ENCODE measurements at regions not wholly inside any gene's neighbourhood (a gene's known extent, or its start where the extent isn't known, plus 50 kb on each side); places are given as distances from the start of the nearest gene placed in this dataset.

- no peaks in the 10 kb centered on the region for H3K36me3 ChIP-seq (replicated peaks; ENCODE audit: insufficient read depth, low read depth)
- H3K27me3 ChIP-seq: no peaks in the 10 kb centered on the region
- TF ChIP-seq EZH2phosphoT487 (IDR thresholded peaks at IDR 0.05; ENCODE audit: low read depth, severe bottlenecking, unreplicated experiment) (no peak), CTCF (IDR thresholded peaks at IDR 0.05; ENCODE audit: poor library complexity) (no peak), EZH2 (IDR thresholded peaks at IDR 0.05; ENCODE audit: borderline replicate concordance) (no peak)
- WGBS (ENCODE audit: low lambda C conversion rate, missing lambda C conversion rate): 89% methylated on average over 4 of the region's 4 CpGs
- H2AFZ ChIP-seq: no peak overlapping the region
- no peak for DNase-seq (ENCODE audit: low spot score)
- no peaks in the 10 kb centered on the region for H4K20me1 ChIP-seq (ENCODE audit: insufficient read depth, poor library complexity, severe bottlenecking)
- H3K27ac ChIP-seq: no peak overlapping the region
- H3K4me2 ChIP-seq: no peak overlapping the region
- H3K79me2 ChIP-seq: no peaks in the 10 kb centered on the region
- H3K4me3 ChIP-seq: no peak overlapping the region
- H3K4me1 ChIP-seq (ENCODE audit: insufficient read depth): no peaks in the 10 kb centered on the region
- no peaks in the 10 kb centered on the region for H3K9me2 ChIP-seq (replicated peaks; ENCODE audit: insufficient read depth)
- no peaks in the 10 kb centered on the region for H3K9me3 ChIP-seq (ENCODE audit: low read depth)
These were observed 169.6 kb upstream of the ADRA1B start for GRCh38 chr5:159746707-159747106.

GRCh38 chr5:159749146-159749545, 167.1 kb upstream of the ADRA1B start:
- Histone ChIP-seq H3K27me3 (no peaks in the 10 kb centered on the region), H3K79me2 (no peaks in the 10 kb centered on the region), H3K27ac (no peak overlapping the region), H3K9me2 (replicated peaks; ENCODE audit: insufficient read depth) (no peaks in the 10 kb centered on the region), H4K20me1 (ENCODE audit: insufficient read depth, poor library complexity, severe bottlenecking) (no peaks in the 10 kb centered on the region), H3K4me3 (no peak overlapping the region), H3K9me3 (ENCODE audit: low read depth) (no peaks in the 10 kb centered on the region), H3K4me1 (ENCODE audit: insufficient read depth) (no peaks in the 10 kb centered on the region), H2AFZ (no peak overlapping the region), H3K4me2 (no peak overlapping the region), H3K36me3 (replicated peaks; ENCODE audit: insufficient read depth, low read depth) (no peaks in the 10 kb centered on the region)
- TF ChIP-seq EZH2 (IDR thresholded peaks at IDR 0.05; ENCODE audit: borderline replicate concordance) (no peak), EZH2phosphoT487 (IDR thresholded peaks at IDR 0.05; ENCODE audit: low read depth, severe bottlenecking, unreplicated experiment) (no peak), CTCF (IDR thresholded peaks at IDR 0.05; ENCODE audit: poor library complexity) (no peak)
- no peak for DNase-seq (ENCODE audit: low spot score)

- no peaks in the 10 kb centered on the region for H3K4me1 ChIP-seq (ENCODE audit: insufficient read depth)
These were observed 166.1 kb upstream of the ADRA1B start for GRCh38 chr5:159750226-159750625.

More at GRCh38 chr5:159750226-159750625, 166.1 kb upstream of the ADRA1B start:
- WGBS (ENCODE audit: low lambda C conversion rate, missing lambda C conversion rate): 68% methylated on average over 5 of the region's 5 CpGs
- Histone ChIP-seq H3K4me3 (no peak overlapping the region), H3K4me2 (no peak overlapping the region), H3K27me3 (no peaks in the 10 kb centered on the region), H3K27ac (no peak overlapping the region), H3K9me3 (ENCODE audit: low read depth) (no peaks in the 10 kb centered on the region), H2AFZ (no peak overlapping the region), H3K79me2 (no peaks in the 10 kb centered on the region), H3K9me2 (replicated peaks; ENCODE audit: insufficient read depth) (no peaks in the 10 kb centered on the region), H4K20me1 (ENCODE audit: insufficient read depth, poor library complexity, severe bottlenecking) (no peaks in the 10 kb centered on the region), H3K36me3 (replicated peaks; ENCODE audit: insufficient read depth, low read depth) (no peaks in the 10 kb centered on the region)
- no peak for DNase-seq (ENCODE audit: low spot score)
- TF ChIP-seq CTCF (IDR thresholded peaks at IDR 0.05; ENCODE audit: poor library complexity): no peak
- no peak for TF ChIP-seq EZH2phosphoT487 (IDR thresholded peaks at IDR 0.05; ENCODE audit: low read depth, severe bottlenecking, unreplicated experiment)
- no peak for TF ChIP-seq EZH2 (IDR thresholded peaks at IDR 0.05; ENCODE audit: borderline replicate concordance)

Measured in hepatocyte (in vitro differentiated cells).